GM12878 (cell line): ENCODE measurements at regions not wholly inside any gene's neighbourhood (a gene's known extent, or its start where the extent isn't known, plus 50 kb on each side); places are given as distances from the start of the nearest gene placed in this dataset.

Source experiments
- ATAC-seq: fragments of 200-7000 bp; cut with Tn5 transposase; 3 replicates; pipeline ENCODE4 v1.9.1; 2020; ENCODE audit warnings: mild to moderate bottlenecking, moderate library complexity
- BruUV-seq: library from RNA; stranded (reverse); fragments of 400-500 nt; replicated peaks from 2 replicates; lab custom pipeline; 2021; lab: Mats Ljungman, UMichigan
- CTCF ChIA-PET: fragments of 300-600 bp; sonication (Branson Sonifier 250); formaldehyde crosslinking; extraction: SDS; loops from one replicate; lab custom pipeline; 2021; ENCODE audit warnings: inconsistent platforms; lab: Yijun Ruan, JAX
- POLR2A ChIA-PET: fragments of 350-600 bp; formaldehyde crosslinking; extraction: SDS; loops from one replicate; lab custom pipeline; 2021; ENCODE audit warnings: inconsistent platforms; lab: Charles Lee
- RAD21 ChIA-PET: fragments of 300-600 bp; sonication (Branson Sonifier 250); formaldehyde crosslinking; loops from one replicate; lab custom pipeline; 2023; ENCODE audit warnings: antibody characterized with exemption; ENCODE audit not compliant: unreplicated experiment; lab: Charles Lee
- SMC1A ChIA-PET: fragments of 300-600 bp; sonication (Branson Sonifier 250); formaldehyde crosslinking; loops from one replicate; lab custom pipeline; 2023; ENCODE audit not compliant: unreplicated experiment, uncharacterized antibody; lab: Charles Lee
- DNase-seq: peaks from one replicate; pipeline ENCODE4 v3.0.0-alpha.2; 2011; ENCODE audit warnings: low read depth, low spot score
- FAIRE-seq: peaks from 3 replicates; lab custom pipeline; 2011; peaks lifted over from hg19 to GRCh38; lab: Jason Lieb, UNC
- H2AFZ ChIP-seq: 2 replicates; pipeline ENCODE4 v1.6.0; 2011; ENCODE audit warnings: low read depth, low read length, control low read depth; ENCODE audit not compliant: control insufficient read depth
- H3K27ac ChIP-seq: 2 replicates; pipeline ENCODE4 v1.5.1; 2011; ENCODE audit warnings: control low read depth; ENCODE audit not compliant: control insufficient read depth, insufficient read depth
- H3K27me3 ChIP-seq, 2 experiments: replicated peaks in 1 of 2; 2 replicates each; pipeline versions ENCODE4 v1.6.0 to v1.6.1; 2011; ENCODE audit warnings: low read length in 1 of 2; ENCODE audit not compliant: control insufficient read depth in 2 of 2, insufficient read depth in 2 of 2
- H3K36me3 ChIP-seq, 2 experiments: 2 replicates each; pipeline ENCODE4 v1.5.1; 2011; ENCODE audit warnings: low read length in 1 of 2; ENCODE audit not compliant: control insufficient read depth in 2 of 2, insufficient read depth in 2 of 2
- H3K4me1 ChIP-seq: 2 replicates; pipeline ENCODE4 v1.6.1; 2011; ENCODE audit warnings: mild to moderate bottlenecking, low read length, moderate library complexity, mixed read lengths; ENCODE audit not compliant: control insufficient read depth, insufficient read depth
- H3K4me2 ChIP-seq: 2 replicates; pipeline ENCODE4 v1.6.0; 2011; ENCODE audit warnings: control low read depth; ENCODE audit not compliant: control insufficient read depth, insufficient read depth
- H3K4me3 ChIP-seq: fragments of 200-600 bp; sonication (generic); 2 replicates; pipeline ENCODE4 v1.5.1; 2016
- H3K79me2 ChIP-seq: 2 replicates; pipeline ENCODE4 v1.6.0; 2011; ENCODE audit warnings: low read length; ENCODE audit not compliant: control insufficient read depth, insufficient read depth
- H3K9ac ChIP-seq: 2 replicates; pipeline ENCODE4 v1.8.0; 2011; ENCODE audit warnings: low read length, control low read depth, mixed read lengths; ENCODE audit not compliant: control insufficient read depth, insufficient read depth
- H3K9me3 ChIP-seq: replicated peaks from 3 replicates; pipeline ENCODE4 v1.5.1; 2011; ENCODE audit warnings: mild to moderate bottlenecking, low read length; ENCODE audit not compliant: control insufficient read depth, insufficient read depth
- H4K20me1 ChIP-seq: 2 replicates; pipeline ENCODE4 v1.6.0; 2011; ENCODE audit not compliant: control insufficient read depth, insufficient read depth
- BCL11A ChIP-seq: IDR thresholded peaks from 2 replicates; pipeline ENCODE4 v1.6.1; 2011; ENCODE audit warnings: low read depth, low read length
- EED ChIP-seq: sonication (generic); IDR thresholded peaks from 2 replicates; pipeline ENCODE4 v1.6.1; 2016; ENCODE audit warnings: antibody characterized with exemption, low read depth
- EP300 ChIP-seq, 2 experiments: fragments of 150-350 bp in 1 of 2; IDR thresholded peaks; 2 replicates each; pipeline ENCODE4 v1.6.1; 2011 to 2012; ENCODE audit warnings: low read depth in 2 of 2, low read length in 2 of 2, borderline replicate concordance in 1 of 2, improper control_type of control experiment in 1 of 2, inconsistent platforms in 1 of 2; ENCODE audit not compliant: control insufficient read depth in 1 of 2
- IRF4 ChIP-seq: IDR thresholded peaks from 2 replicates; pipeline ENCODE4 v1.6.1; 2011; ENCODE audit warnings: low read depth, low read length
- POU2F2 ChIP-seq: IDR thresholded peaks from 3 replicates; pipeline ENCODE4 v1.6.1; 2011; ENCODE audit warnings: low read depth, mild to moderate bottlenecking, low read length, borderline replicate concordance
- RAD51 ChIP-seq: fragments of 450-650 bp; IDR thresholded peaks from 2 replicates; pipeline ENCODE4 v1.6.1; 2016; ENCODE audit warnings: moderate library complexity, mild to moderate bottlenecking, inconsistent platforms
- SMARCA5 ChIP-seq: fragments of 450-650 bp; IDR thresholded peaks from 2 replicates; pipeline ENCODE4 v1.6.1; 2017; ENCODE audit warnings: mild to moderate bottlenecking
- TARDBP ChIP-seq: IDR thresholded peaks from 2 replicates; pipeline ENCODE4 v1.6.1; 2016; ENCODE audit warnings: borderline replicate concordance
- WGBS: methylation state at CpG from one replicate; pipeline ENCODE4 v1.1.6; 2016; ENCODE audit warnings: low lambda C conversion rate; ENCODE audit not compliant: insufficient replicate concordance, insufficient coverage; ENCODE audit errors: missing lambda C conversion rate; 5-methylcytosine and 5-hydroxymethylcytosine counted together
- in situ Hi-C: fragments of 300-500 bp; cut with MboI; formaldehyde crosslinking; loops from 9 replicates; pipeline ENCODE4 v1.14.3; 2018; ENCODE audit warnings: mixed read lengths
- intact Hi-C: fragments of 100-400 bp; cut with micrococcal nuclease; formaldehyde crosslinking; loops from one replicate; pipeline ENCODE4 v1.14.2; 2022; ENCODE audit not compliant: unreplicated experiment
- TF ChIP-seq, protein P1 (sequence below): fragments of 450-650 bp; IDR thresholded peaks from 2 replicates; pipeline ENCODE4 v1.6.1; 2018; ENCODE audit warnings: borderline replicate concordance, mild to moderate bottlenecking; ENCODE audit not compliant: partially characterized antibody
- TF ChIP-seq, protein P2 (sequence below): fragments of 450-650 bp; formaldehyde crosslinking; IDR thresholded peaks from 2 replicates; pipeline ENCODE4 v1.4.0; 2022; ENCODE audit warnings: mild to moderate bottlenecking, moderate library complexity
- TF ChIP-seq, protein P3 (sequence below): IDR thresholded peaks from 2 replicates; pipeline ENCODE4 v1.6.1; 2011; ENCODE audit warnings: low read depth, low read length, improper control_type of control experiment, borderline replicate concordance
- TF ChIP-seq, protein P4 (sequence below): fragments of 450-650 bp; IDR thresholded peaks from 2 replicates; pipeline ENCODE4 v1.6.1; 2016; ENCODE audit warnings: mild to moderate bottlenecking
- TF ChIP-seq, protein P5 (sequence below): fragments of 450-650 bp; IDR thresholded peaks from 2 replicates; pipeline ENCODE4 v1.6.1; 2017; ENCODE audit warnings: borderline replicate concordance

DNA sequence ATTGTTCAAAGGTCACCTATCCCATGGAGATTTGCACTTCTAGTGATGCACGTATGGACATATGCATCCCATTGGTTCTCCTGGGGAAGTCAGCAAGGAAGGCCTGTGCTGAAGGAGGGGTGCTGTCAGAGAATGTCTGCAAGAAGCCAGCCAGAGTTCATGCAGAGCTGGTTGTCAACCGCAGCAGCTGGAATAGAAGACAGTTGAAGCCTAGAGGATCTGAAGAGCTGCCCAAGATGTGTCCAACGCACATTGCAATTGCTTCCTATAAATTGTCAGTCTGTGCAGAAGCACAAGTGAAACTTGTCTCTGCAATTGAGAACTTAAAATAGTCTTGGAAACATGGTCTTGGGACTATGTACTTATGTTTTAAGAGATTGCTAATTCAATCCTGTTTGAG, 82.1 kb upstream of the CNTNAP4 start (continued):
- TF ChIP-seq, protein P1, sequence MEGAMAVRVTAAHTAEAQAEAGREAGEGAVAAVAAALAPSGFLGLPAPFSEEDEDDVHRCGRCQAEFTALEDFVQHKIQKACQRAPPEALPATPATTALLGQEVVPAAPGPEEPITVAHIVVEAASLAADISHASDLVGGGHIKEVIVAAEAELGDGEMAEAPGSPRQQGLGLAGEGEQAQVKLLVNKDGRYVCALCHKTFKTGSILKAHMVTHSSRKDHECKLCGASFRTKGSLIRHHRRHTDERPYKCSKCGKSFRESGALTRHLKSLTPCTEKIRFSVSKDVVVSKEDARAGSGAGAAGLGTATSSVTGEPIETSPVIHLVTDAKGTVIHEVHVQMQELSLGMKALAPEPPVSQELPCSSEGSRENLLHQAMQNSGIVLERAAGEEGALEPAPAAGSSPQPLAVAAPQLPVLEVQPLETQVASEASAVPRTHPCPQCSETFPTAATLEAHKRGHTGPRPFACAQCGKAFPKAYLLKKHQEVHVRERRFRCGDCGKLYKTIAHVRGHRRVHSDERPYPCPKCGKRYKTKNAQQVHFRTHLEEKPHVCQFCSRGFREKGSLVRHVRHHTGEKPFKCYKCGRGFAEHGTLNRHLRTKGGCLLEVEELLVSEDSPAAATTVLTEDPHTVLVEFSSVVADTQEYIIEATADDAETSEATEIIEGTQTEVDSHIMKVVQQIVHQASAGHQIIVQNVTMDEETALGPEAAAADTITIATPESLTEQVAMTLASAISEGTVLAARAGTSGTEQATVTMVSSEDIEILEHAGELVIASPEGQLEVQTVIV, result no peak
- TF ChIP-seq POU2F2 (no peak), SMARCA5 (no peak)

DNA sequence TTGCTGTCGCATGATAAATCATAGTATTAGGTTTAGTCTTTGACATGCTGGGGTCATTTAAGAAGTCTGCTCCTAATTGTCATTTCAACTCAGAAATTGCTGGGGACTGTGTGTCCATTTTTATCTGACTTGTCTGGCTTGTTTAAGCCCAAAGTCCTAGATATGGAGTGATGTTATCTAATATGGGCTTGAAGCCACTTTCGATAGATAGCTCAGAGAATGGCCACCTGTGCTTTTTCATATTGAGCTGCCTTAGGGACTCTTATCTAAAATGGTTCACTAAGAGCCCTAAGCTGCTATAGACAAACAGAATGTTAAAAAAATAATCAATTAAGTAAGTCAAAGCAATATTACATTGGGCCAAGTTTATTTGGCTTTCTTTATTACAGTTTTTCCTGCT, 81.6 kb upstream of the CNTNAP4 start:
- FAIRE-seq, result no peak
- intact Hi-C loops, result no loop called here
- TF ChIP-seq, protein P2, sequence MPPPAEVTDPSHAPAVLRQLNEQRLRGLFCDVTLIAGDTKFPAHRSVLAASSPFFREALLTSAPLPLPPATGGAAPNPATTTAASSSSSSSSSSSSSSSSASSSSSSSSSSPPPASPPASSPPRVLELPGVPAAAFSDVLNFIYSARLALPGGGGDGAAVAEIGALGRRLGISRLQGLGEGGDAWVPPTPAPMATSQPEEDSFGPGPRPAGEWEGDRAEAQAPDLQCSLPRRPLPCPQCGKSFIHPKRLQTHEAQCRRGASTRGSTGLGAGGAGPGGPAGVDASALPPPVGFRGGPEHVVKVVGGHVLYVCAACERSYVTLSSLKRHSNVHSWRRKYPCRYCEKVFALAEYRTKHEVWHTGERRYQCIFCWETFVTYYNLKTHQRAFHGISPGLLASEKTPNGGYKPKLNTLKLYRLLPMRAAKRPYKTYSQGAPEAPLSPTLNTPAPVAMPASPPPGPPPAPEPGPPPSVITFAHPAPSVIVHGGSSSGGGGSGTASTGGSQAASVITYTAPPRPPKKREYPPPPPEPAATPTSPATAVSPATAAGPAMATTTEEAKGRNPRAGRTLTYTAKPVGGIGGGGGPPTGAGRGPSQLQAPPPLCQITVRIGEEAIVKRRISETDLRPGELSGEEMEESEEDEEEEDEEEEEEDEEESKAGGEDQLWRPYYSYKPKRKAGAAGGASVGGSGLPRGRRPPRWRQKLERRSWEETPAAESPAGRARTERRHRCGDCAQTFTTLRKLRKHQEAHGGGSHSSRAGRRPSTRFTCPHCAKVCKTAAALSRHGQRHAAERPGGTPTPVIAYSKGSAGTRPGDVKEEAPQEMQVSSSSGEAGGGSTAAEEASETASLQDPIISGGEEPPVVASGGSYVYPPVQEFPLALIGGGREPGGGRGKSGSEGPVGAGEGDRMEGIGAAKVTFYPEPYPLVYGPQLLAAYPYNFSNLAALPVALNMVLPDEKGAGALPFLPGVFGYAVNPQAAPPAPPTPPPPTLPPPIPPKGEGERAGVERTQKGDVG (CRISPR knock-in tag), result no peak
- TF ChIP-seq, protein P3, sequence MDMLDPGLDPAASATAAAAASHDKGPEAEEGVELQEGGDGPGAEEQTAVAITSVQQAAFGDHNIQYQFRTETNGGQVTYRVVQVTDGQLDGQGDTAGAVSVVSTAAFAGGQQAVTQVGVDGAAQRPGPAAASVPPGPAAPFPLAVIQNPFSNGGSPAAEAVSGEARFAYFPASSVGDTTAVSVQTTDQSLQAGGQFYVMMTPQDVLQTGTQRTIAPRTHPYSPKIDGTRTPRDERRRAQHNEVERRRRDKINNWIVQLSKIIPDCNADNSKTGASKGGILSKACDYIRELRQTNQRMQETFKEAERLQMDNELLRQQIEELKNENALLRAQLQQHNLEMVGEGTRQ, result no peak
- TF ChIP-seq RAD51, result no peak
- TF ChIP-seq EP300 (IDR thresholded peaks at IDR 0.05; ENCODE audit: borderline replicate concordance in 1 of 2, control insufficient read depth in 1 of 2, low read depth in 2 of 2, low read length in 2 of 2), result no peak
- no peak for TF ChIP-seq IRF4
- TF ChIP-seq, protein P4, sequence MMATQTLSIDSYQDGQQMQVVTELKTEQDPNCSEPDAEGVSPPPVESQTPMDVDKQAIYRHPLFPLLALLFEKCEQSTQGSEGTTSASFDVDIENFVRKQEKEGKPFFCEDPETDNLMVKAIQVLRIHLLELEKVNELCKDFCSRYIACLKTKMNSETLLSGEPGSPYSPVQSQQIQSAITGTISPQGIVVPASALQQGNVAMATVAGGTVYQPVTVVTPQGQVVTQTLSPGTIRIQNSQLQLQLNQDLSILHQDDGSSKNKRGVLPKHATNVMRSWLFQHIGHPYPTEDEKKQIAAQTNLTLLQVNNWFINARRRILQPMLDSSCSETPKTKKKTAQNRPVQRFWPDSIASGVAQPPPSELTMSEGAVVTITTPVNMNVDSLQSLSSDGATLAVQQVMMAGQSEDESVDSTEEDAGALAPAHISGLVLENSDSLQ, result no peak
- no peak for TF ChIP-seq EED
- TF ChIP-seq TARDBP, result no peak
- no peak for TF ChIP-seq BCL11A
- TF ChIP-seq, protein P5, sequence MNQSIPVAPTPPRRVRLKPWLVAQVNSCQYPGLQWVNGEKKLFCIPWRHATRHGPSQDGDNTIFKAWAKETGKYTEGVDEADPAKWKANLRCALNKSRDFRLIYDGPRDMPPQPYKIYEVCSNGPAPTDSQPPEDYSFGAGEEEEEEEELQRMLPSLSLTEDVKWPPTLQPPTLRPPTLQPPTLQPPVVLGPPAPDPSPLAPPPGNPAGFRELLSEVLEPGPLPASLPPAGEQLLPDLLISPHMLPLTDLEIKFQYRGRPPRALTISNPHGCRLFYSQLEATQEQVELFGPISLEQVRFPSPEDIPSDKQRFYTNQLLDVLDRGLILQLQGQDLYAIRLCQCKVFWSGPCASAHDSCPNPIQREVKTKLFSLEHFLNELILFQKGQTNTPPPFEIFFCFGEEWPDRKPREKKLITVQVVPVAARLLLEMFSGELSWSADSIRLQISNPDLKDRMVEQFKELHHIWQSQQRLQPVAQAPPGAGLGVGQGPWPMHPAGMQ, result no peak

More for the DNA sequence above, 81.6 kb upstream of the CNTNAP4 start:
- ChIA-PET SMC1A (no interaction called here), POLR2A (interaction anchor here (1.2 kb wide), 1 partner anchor 12 kb away, joined by 4 read pairs; no protein-coding TSS in a partner anchor), RAD21 (no interaction called here), CTCF (interaction anchor here (0.6 kb wide), 1 partner anchor 612 kb away, joined by 3 read pairs; no protein-coding TSS in a partner anchor)
- Histone ChIP-seq H3K9me3 (no peaks in the 10 kb centered on the region), H2AFZ (no peak overlapping the region), H3K4me2 (no peak overlapping the region), H3K4me3 (no peak overlapping the region), H3K27me3 (no peaks in the 10 kb centered on the region), H3K27ac (no peak overlapping the region), H3K79me2 (no peaks in the 10 kb centered on the region), H3K36me3 (no peaks in the 10 kb centered on the region), H4K20me1 (no peaks in the 10 kb centered on the region), H3K9ac (no peak overlapping the region), H3K4me1 (no peaks in the 10 kb centered on the region)
- in situ Hi-C loops, result no loop called here
- 46% methylated on average over 2 of the region's 2 CpGs for WGBS
- no TSS peak for BruUV-seq
- DNase-seq, result no peak
- ATAC-seq, result no peak
